SK-N-SH treated with all-trans-retinoic acid at 6 μM for 48 hours (cell line): ENCODE measurements at regions not wholly inside any gene's neighbourhood (a gene's known extent, or its start where the extent isn't known, plus 50 kb on each side); places are given as distances from the start of the nearest gene placed in this dataset.

Experiments used
- CSRNP3 ChIP-seq: fragments of 250-450 bp; sonication (Bioruptor Pico); IDR thresholded peaks from 2 replicates; pipeline ENCODE4 v1.5.1; 2021; ENCODE audit warnings: mild to moderate bottlenecking, moderate library complexity
- PATZ1 ChIP-seq: fragments of 250-450 bp; sonication (Bioruptor Pico); IDR thresholded peaks from 2 replicates; pipeline ENCODE4 v1.8.0; 2020; ENCODE audit warnings: mild to moderate bottlenecking, moderate library complexity, borderline replicate concordance
- PPARA ChIP-seq: fragments of 250-450 bp; sonication (Bioruptor Pico); IDR thresholded peaks from 2 replicates; pipeline ENCODE4 v1.5.0; 2020; ENCODE audit warnings: mild to moderate bottlenecking, borderline replicate concordance

GRCh38 chr4:87908336-87908735 lies 67.2 kb upstream of the SPP1 start:
- no peak for TF ChIP-seq CSRNP3 (CRISPR knock-in tag)
- no peak for TF ChIP-seq PPARA
- TF ChIP-seq PATZ1 (CRISPR knock-in tag) = no peak
